ENCODE measurements at regions not wholly inside any gene's neighbourhood (a gene's known extent, or its start where the extent isn't known, plus 50 kb on each side); places are given as distances from the start of the nearest gene placed in this dataset.

GRCh38 chr13:75938811-75939560, 302.9 kb downstream of the LMO7 start:
- TF ChIP-seq, protein P1, sequence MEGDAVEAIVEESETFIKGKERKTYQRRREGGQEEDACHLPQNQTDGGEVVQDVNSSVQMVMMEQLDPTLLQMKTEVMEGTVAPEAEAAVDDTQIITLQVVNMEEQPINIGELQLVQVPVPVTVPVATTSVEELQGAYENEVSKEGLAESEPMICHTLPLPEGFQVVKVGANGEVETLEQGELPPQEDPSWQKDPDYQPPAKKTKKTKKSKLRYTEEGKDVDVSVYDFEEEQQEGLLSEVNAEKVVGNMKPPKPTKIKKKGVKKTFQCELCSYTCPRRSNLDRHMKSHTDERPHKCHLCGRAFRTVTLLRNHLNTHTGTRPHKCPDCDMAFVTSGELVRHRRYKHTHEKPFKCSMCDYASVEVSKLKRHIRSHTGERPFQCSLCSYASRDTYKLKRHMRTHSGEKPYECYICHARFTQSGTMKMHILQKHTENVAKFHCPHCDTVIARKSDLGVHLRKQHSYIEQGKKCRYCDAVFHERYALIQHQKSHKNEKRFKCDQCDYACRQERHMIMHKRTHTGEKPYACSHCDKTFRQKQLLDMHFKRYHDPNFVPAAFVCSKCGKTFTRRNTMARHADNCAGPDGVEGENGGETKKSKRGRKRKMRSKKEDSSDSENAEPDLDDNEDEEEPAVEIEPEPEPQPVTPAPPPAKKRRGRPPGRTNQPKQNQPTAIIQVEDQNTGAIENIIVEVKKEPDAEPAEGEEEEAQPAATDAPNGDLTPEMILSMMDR (IDR thresholded peaks at IDR 0.05): no peak
- no peak for TF ChIP-seq POLR2AphosphoS5 (IDR thresholded peaks at IDR 0.05; ENCODE audit: low read depth, low read length)
- TF ChIP-seq, protein P2, sequence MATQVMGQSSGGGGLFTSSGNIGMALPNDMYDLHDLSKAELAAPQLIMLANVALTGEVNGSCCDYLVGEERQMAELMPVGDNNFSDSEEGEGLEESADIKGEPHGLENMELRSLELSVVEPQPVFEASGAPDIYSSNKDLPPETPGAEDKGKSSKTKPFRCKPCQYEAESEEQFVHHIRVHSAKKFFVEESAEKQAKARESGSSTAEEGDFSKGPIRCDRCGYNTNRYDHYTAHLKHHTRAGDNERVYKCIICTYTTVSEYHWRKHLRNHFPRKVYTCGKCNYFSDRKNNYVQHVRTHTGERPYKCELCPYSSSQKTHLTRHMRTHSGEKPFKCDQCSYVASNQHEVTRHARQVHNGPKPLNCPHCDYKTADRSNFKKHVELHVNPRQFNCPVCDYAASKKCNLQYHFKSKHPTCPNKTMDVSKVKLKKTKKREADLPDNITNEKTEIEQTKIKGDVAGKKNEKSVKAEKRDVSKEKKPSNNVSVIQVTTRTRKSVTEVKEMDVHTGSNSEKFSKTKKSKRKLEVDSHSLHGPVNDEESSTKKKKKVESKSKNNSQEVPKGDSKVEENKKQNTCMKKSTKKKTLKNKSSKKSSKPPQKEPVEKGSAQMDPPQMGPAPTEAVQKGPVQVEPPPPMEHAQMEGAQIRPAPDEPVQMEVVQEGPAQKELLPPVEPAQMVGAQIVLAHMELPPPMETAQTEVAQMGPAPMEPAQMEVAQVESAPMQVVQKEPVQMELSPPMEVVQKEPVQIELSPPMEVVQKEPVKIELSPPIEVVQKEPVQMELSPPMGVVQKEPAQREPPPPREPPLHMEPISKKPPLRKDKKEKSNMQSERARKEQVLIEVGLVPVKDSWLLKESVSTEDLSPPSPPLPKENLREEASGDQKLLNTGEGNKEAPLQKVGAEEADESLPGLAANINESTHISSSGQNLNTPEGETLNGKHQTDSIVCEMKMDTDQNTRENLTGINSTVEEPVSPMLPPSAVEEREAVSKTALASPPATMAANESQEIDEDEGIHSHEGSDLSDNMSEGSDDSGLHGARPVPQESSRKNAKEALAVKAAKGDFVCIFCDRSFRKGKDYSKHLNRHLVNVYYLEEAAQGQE (IDR thresholded peaks at IDR 0.05; ENCODE audit: insufficient read depth in 1 of 2, low read depth in 2 of 2, low read length in 1 of 2): no peak
- no peak for TF ChIP-seq SIN3A (IDR thresholded peaks at IDR 0.05; ENCODE audit: borderline replicate concordance, insufficient read depth, low read depth, low read length)
- no peak for TF ChIP-seq TCF7L2 (IDR thresholded peaks at IDR 0.05; ENCODE audit: low read depth, low read length)

All from Panc1 (cell line).